IPS DF 6.9 (cell line): ENCODE measurements at regions not wholly inside any gene's neighbourhood (a gene's known extent, or its start where the extent isn't known, plus 50 kb on each side); places are given as distances from the start of the nearest gene placed in this dataset.

Source experiments
- DNase-seq: peaks from one replicate; pipeline ENCODE4 v3.0.0-alpha.2; 2013; ENCODE audit warnings: low read depth, low spot score
- H3K27ac ChIP-seq: one replicate; pipeline ENCODE4 v1.5.1; 2013; ENCODE audit warnings: low read length, control low read depth
- H3K27me3 ChIP-seq: 2 replicates; pipeline ENCODE4 v1.6.1; 2013; ENCODE audit warnings: mild to moderate bottlenecking, low read length; ENCODE audit not compliant: control insufficient read depth, insufficient read depth
- H3K36me3 ChIP-seq: 2 replicates; pipeline ENCODE4 v1.6.1; 2013; ENCODE audit warnings: low read length; ENCODE audit not compliant: control insufficient read depth, insufficient read depth
- H3K4me1 ChIP-seq: 2 replicates; pipeline ENCODE4 v1.6.1; 2013; ENCODE audit warnings: low read length; ENCODE audit not compliant: control insufficient read depth, insufficient read depth
- H3K4me3 ChIP-seq: 2 replicates; pipeline ENCODE4 v1.5.1; 2013; ENCODE audit warnings: mild to moderate bottlenecking, low read length
- H3K9me3 ChIP-seq: 2 replicates; pipeline ENCODE4 v1.6.1; 2013; ENCODE audit warnings: low read length, inconsistent platforms; ENCODE audit not compliant: control insufficient read depth, insufficient read depth
- WGBS: extraction: QIAGEN DNeasy Blood & Tissue Kit; methylation state at CpG from one replicate; pipeline ENCODE4 v1.1.7; 2013; ENCODE audit warnings: mixed read lengths, missing lambda C conversion rate; ENCODE audit not compliant: insufficient read length, insufficient coverage; 5-methylcytosine and 5-hydroxymethylcytosine counted together

DNA sequence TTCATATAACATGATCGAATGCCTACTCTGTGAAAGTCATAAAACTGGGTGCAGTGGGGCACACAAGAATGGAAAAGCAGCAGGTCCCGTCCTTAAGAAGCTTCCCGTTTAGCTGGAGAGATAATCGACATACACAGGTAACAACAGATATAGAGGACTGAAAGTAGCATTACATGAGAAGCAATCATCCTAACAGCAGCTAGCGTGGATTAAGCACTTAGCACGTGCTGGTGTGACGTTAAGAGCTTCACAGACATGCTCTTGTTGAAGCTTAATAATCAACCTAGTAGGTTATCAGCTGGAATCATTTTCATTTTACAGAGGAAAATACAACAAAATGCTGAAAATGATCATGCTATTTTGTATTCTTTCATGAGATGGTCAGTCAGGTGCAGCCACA, 184.8 kb downstream of the GPAM start:
- no peak overlapping the region for H3K4me3 ChIP-seq
- H3K9me3 ChIP-seq = no peaks in the 10 kb centered on the region
- H3K36me3 ChIP-seq = no peaks in the 10 kb centered on the region
- DNase-seq = no peak
- no peaks in the 10 kb centered on the region for H3K27me3 ChIP-seq
- H3K4me1 ChIP-seq = peaks cover 6% of the 10 kb centered on the region; the same call in 1 of the 2 replicates
- no peak overlapping the region for H3K27ac ChIP-seq
- no CpG with 5 or more reads among the region's 7 CpGs for WGBS

GRCh38 chr10:111999205-111999914, 184.2 kb downstream of the GPAM start:
- Histone ChIP-seq H3K27ac (no peak overlapping the region), H3K36me3 (no peaks in the 10 kb centered on the region), H3K4me3 (no peak overlapping the region), H3K4me1 (peaks cover 6% of the 10 kb centered on the region; the same call in 1 of the 2 replicates), H3K27me3 (no peaks in the 10 kb centered on the region), H3K9me3 (no peaks in the 10 kb centered on the region)
- no CpG with 5 or more reads among the region's 4 CpGs for WGBS
- DNase-seq = no peak

DNA sequence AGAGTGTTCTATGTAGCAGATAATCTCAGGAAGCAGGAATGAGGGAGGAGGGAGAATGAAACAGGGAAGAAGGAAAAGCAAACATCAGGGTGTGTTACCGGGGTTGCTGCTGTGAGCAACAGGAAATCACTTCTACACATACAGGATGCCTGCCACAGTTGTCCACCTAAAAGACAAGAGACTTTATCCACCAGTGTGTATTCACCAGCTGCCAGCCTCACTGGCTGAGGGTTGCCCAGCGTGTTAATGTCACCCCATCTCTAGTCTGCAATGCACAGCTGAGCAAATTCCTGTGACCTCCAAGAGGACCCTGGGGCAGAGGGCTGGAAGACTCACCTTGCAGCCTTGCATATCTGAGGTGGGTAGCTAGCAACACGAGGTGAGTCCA, 183.7 kb downstream of the GPAM start:
- Histone ChIP-seq H3K9me3 (no peaks in the 10 kb centered on the region), H3K27ac (no peak overlapping the region), H3K4me1 (peaks cover 6% of the 10 kb centered on the region; the same call in 1 of the 2 replicates), H3K36me3 (no peaks in the 10 kb centered on the region), H3K4me3 (no peak overlapping the region), H3K27me3 (no peaks in the 10 kb centered on the region)
- no peak for DNase-seq
- WGBS = no CpG with 5 or more reads among the region's 3 CpGs

DNA sequence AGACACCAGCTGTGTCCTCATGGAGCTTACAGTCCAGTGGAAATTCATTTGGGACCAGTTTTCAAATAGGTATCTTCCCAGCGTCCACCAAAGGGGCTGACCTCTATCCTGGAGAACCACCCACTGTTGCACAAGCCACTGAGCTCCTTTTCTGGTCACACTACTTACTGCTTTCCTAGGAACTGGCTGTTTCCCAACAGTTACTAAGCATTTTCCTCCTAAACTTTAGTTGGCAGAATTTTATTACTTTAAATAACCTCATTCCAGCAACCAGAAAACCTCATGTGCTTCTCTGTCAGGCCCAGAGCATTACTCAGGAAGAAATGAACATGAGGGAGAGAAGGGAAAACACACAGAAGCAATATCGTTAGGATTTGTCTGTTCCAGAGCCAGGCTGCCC, 183.1 kb downstream of the GPAM start:
- Histone ChIP-seq H3K27ac (no peak overlapping the region), H3K4me3 (no peak overlapping the region), H3K4me1 (peaks cover 6% of the 10 kb centered on the region; the same call in 1 of the 2 replicates), H3K9me3 (no peaks in the 10 kb centered on the region), H3K27me3 (no peaks in the 10 kb centered on the region), H3K36me3 (no peaks in the 10 kb centered on the region)
- no CpG with 5 or more reads among the region's 2 CpGs for WGBS
- DNase-seq = no peak

DNA sequence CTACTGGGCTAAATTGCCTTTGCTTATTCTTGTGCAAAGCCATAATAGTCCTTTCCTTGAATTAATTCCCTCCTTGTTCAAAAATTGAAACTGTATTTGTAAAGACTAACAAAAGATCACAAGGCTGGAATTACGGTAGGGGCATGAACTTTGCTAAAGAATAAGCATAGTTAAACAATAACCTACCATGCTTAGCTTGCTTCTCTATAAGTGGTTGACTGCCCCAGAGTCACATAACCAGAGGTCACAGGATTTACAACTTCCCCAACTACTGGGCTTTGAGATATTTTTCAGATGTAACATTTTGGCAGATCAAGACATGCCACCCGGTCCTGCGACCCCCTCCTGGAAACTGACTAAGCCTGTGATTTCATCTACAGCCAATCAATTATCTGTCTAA, 181.4 kb downstream of the GPAM start:
- H3K27ac ChIP-seq = no peak overlapping the region
- H3K4me3 ChIP-seq = no peak overlapping the region
- no peaks in the 10 kb centered on the region for H3K9me3 ChIP-seq
- DNase-seq = no peak
- H3K27me3 ChIP-seq = no peaks in the 10 kb centered on the region
- WGBS = no CpG with 5 or more reads among the region's 3 CpGs
- peaks cover 6% of the 10 kb centered on the region; the same call in 1 of the 2 replicates for H3K4me1 ChIP-seq
- H3K36me3 ChIP-seq = no peaks in the 10 kb centered on the region

- H3K4me1 ChIP-seq = peaks cover 5% of the 10 kb centered on the region; the same call in 1 of the 2 replicates
- H3K27ac ChIP-seq = no peak overlapping the region
- no peaks in the 10 kb centered on the region for H3K36me3 ChIP-seq
- no peaks in the 10 kb centered on the region for H3K27me3 ChIP-seq
- no peaks in the 10 kb centered on the region for H3K9me3 ChIP-seq
- no CpG with 5 or more reads among the region's 4 CpGs for WGBS
- no peak overlapping the region for H3K4me3 ChIP-seq
- no peak for DNase-seq
Measured at GRCh38 chr10:112004075-112004474, 179.5 kb downstream of the GPAM start.

GRCh38 chr10:112005044-112005443, 178.5 kb downstream of the GPAM start:
- WGBS = no CpG with 5 or more reads among the region's 3 CpGs
- H3K27me3 ChIP-seq = no peaks in the 10 kb centered on the region

GRCh38 chr10:112006407-112006806, 177.2 kb downstream of the GPAM start:
- no peaks in the 10 kb centered on the region for H3K27me3 ChIP-seq
- H3K9me3 ChIP-seq = no peaks in the 10 kb centered on the region
- DNase-seq = no peak
- no peak overlapping the region for H3K4me3 ChIP-seq
- no peak overlapping the region for H3K27ac ChIP-seq
- H3K36me3 ChIP-seq = no peaks in the 10 kb centered on the region
- WGBS = no CpG with 5 or more reads among the region's 2 CpGs
- H3K4me1 ChIP-seq = no peaks in the 10 kb centered on the region

More at GRCh38 chr10:112005044-112005443, 178.5 kb downstream of the GPAM start:
- Histone ChIP-seq H3K9me3 (no peaks in the 10 kb centered on the region), H3K36me3 (no peaks in the 10 kb centered on the region), H3K27ac (no peak overlapping the region), H3K4me1 (peaks cover under 1% of the 10 kb centered on the region; the same call in 1 of the 2 replicates), H3K4me3 (no peak overlapping the region)
- no peak for DNase-seq

- Histone ChIP-seq H3K27ac (no peak overlapping the region), H3K4me1 (no peaks in the 10 kb centered on the region), H3K4me3 (no peak overlapping the region), H3K36me3 (no peaks in the 10 kb centered on the region), H3K9me3 (no peaks in the 10 kb centered on the region), H3K27me3 (no peaks in the 10 kb centered on the region)
- no CpG with 5 or more reads among the region's 7 CpGs for WGBS
- DNase-seq = no peak
Measured at GRCh38 chr10:112006831-112007230, 176.7 kb downstream of the GPAM start.

GRCh38 chr10:112022196-112022595, 161.4 kb downstream of the GPAM start:
- no peak for DNase-seq
- Histone ChIP-seq H3K36me3 (no peaks in the 10 kb centered on the region), H3K4me3 (no peak overlapping the region), H3K27ac (no peak overlapping the region), H3K27me3 (no peaks in the 10 kb centered on the region), H3K4me1 (no peaks in the 10 kb centered on the region), H3K9me3 (no peaks in the 10 kb centered on the region)
- no CpG with 5 or more reads among the region's 1 CpG for WGBS

- no peaks in the 10 kb centered on the region for H3K27me3 ChIP-seq
- H3K36me3 ChIP-seq = no peaks in the 10 kb centered on the region
- DNase-seq = no peak
- H3K4me3 ChIP-seq = no peak overlapping the region
- H3K4me1 ChIP-seq = no peaks in the 10 kb centered on the region
- H3K9me3 ChIP-seq = no peaks in the 10 kb centered on the region
- H3K27ac ChIP-seq = no peak overlapping the region
Measured at GRCh38 chr10:112024079-112024478, 159.5 kb downstream of the GPAM start.
